ENCODE measurements at regions not wholly inside any gene's neighbourhood (a gene's known extent, or its start where the extent isn't known, plus 50 kb on each side); places are given as distances from the start of the nearest gene placed in this dataset.

DNA sequence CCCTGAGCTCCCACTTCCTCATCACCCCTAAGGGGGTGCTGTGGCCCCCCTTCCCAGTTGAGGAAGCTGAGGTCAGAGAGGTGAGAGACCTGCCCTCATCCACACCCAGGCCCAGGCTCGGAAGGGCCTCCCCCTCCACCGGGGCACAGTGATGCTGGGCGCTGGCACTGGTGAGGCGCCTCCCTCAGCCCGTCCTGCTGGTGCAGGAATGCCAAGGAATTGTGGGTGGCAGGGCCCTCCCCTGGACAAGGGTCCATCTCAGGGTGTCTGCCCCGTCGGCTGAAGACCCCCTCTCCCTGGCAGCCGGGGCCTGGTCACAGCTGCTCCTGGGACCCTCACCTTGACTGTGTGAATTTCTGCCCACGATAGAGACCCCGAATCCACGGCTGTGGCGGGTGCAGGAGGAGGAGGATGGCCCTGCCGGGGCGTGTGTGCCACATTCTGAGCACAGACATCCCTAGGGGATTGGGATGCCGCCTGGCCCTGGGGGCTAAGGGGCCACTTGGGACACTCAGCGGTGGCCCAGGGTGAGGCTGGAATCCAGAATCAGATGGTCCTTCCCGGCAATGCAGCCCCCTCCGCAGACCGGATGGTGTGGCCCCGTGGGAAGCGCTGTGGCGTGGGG is 70.2 kb upstream of the GATA5 start:
- no peak for DNase-seq

DNA sequence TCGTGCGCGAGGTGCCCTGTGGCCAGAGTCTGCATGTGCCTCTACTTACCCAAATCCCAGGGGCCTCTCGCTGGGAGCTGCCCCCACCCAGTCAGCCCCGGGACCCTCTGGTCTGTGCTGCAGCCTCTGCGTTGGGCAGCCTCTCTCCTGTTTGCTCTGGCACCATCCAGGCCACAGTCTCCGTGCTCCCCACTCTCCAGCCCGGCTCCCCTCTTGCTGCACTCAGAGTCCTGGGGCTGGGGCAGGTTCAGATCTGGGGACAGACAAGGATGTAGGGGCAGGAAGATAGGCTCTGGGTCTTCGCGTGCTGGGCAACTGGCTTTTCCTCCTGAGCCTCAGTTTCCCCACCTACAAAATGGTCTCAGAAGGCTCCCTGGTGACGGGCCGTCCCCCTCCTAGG is 70.8 kb upstream of the GATA5 start:
- no peak for DNase-seq

DNA sequence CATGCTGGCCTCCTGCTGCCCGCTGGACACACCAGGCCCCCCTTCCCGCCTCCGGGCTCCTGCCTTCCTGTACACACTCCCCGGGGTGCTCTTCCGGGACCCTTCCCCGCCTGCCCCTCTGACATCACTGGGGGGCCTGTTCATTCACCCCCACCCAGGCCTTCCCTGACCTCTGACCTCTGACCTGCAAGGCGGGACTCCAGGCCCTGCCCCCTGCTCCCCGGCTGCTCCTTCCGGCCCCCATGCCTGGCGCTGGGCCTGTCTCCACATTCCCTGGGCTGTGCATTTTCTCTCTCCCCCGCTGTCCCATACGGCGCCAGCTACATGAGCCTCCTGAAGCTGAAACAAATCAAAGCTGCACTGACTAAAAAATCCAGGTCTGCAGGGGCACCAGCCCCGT is 71.6 kb upstream of the GATA5 start:
- DNase-seq: no peak

DNA sequence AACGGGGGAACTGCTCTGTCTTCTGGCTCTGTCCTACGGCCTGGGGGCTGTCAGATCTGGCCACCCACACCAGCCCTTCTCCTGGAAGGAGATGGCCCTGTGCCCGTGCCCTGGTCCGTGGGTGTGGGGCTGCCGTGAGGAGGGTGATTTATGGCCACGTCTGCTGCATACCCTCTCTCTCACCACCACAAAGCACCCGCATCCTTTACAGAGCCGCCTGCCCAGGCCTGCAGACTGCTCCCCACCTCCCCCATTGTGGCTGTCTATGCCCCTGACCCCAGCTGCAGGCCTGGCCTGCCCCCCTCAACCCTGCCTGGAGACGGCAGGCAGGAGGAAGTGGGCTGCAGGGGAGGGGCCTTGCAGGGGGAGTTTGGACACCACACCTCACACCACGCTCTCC is 72.7 kb upstream of the GATA5 start:
- DNase-seq: no peak

DNA sequence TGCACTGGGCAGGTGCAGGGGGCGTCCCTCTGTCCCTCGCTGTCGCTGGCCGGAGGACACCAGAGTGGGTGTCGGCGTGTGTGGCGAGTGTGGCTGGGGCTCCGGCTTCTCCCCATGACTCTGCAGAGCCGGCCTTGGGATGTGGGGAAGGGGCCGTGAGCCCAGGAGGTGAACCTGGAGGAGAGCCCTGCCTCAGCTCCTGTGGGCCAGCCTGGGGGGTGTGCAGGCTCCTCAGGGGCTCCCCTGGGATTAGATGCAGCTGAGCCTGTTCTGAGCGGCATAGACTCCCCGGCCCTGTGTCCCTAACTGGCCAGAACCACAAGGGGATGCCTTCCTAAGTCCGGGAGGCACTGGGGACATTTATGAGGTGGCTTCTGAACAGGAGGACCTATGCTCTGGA is 73.2 kb upstream of the GATA5 start:
- DNase-seq: no peak

DNA sequence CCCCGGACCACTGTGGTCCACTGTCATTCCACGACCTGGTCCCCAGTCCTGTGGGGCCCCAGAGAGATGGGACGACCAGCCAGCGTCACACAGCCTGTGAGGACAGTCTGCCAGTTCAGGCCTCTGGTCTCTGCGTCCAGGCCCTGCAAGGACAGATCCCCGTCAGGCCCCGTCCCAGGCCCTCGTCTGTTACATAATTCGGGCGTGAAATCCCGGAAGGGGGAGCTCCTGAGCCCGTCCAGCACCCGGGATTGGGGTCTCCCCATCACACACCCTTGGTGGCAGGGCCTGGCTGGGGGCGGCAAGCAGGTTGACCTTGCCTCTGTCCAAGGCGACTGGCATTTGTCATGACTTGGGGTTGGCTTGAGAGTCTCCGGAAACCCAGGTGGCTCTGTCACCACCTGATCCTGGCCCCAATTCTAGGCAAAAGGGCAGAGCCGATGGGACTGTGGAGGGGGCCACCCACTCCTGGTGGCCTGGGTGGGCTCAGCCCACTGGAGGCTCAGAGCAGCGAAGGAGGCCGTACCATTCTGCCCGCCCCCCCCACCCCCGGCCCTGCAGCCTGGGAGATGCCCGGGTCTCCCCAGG is 73.8 kb upstream of the GATA5 start:
- no peak for DNase-seq

DNA sequence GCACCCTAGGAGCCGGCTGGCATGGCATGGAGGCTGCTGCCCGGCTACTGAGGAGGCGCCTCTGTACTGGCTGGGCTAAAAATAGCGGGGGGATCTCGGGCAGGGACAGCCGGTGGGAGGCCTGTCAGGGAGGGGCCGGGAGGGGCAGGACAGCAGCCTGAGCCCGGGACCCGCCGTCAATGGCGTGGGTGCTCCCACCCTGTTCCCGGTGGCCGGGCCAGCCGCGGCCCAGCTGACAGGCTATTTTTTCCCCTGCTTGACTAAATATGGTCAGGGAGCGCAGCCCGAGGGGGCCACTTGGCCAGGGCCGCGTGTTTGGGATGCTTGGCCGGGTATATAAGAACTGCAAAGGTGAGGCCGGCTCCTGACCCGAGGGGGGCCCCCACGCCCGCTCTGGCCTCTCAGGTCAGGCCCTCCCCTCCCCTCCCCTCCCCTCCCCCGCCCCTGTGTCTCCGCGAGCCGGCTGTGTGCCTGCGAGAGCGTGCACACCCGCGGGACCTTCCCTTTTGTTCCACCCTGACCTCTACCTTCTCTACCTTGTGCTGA is 74.4 kb upstream of the GATA5 start:
- DNase-seq: no peak

DNA sequence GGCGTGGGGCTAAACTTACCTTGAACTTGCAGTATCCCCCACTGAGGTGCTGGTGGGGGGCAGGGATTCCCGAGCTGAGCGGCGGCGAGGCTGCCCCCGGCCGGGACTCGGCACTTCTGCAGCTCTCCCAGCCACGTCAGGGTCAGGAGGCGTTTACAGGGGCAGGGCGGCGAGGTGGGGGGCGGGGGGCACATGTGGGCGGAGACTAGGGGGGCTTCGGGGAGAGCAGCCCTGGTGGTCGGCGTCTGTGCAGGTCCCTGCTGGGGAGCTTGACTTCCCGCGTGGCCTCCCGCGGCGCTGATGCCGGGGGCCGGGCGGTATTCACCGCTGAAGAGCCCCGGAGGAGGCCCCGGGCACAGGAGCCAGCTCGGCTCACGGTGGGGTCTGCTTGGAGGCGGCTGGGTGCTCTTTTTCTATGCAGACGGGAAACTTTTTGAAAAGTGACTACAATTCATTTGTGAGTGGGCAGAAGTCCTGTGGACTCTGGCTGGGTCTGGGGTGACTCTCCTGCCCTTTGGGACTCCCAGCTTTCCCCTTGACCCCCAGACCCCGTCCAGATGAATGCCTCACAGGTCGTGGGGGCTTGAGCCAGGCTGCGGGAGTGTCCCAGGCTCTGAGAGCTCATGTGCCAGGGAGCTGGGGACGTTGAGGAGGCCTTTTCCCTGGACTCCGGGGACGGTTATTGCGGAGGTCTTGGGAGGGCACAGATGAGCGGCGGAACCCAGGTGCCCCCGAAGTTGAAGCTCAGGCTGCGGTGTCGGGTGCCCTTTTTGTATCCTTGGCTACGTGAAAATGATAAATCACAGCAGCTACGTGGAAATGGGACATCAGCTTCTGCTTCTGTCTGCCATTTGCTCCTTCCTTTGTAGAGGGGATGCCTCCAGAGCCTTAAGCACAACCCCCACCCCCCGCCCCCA is 75.9 kb upstream of the GATA5 start:
- no peak for DNase-seq

DNA sequence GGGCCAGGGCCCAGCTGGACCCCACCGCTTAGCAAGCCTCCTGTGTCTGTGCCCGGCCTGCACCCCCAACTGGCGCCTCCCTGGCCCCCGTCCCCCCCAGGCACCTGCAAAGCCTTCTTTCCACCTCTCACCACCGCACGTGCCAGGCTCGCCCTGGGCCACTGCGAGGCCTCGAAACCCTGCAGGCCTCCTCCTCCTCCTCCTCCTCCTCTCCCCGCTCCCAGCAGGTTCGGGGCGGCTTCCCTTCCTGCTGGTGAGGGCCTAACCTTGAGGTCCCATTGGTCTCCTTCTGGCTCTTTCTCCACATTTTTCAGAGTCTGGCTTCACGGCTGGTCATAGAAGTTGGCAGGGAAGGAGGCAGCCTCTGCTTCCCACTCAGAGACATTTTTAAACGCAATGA is 76.8 kb upstream of the GATA5 start:
- DNase-seq: no peak

DNA sequence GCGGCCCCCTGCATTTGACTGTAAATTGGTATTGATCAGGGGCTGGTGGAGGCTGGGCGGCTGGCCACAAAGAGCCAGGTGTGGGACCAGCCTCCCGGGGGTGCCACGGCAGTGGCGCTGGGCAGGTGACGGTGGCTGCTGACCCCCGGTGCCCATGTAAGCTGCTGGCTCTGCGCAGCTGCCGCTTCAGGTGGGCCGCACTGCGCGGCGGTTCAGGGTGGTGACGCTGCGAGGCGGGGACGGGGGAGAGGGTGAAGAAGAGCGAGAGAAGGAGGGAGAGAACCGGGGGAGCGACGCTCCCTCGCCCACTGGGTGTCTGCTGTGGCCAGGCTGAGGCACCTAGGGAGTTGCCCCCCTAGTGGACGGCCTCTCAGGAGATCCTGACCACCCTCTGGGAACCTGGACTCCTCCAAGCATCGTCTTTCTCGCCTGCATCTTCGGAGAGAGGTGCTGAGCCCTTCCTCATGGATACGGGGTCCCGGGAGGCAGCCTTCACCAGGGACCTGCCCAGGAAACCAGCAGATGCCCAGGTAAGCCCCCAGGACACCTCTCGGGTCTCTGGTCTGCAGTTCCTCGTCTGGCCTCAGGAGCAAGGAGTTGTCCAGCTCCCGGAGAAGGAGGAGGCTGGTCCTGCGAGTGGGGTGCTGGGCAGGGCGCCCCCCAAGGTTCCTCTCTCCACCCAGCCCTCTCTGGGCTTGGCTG is 77.5 kb upstream of the GATA5 start:
- DNase-seq: no peak

DNA sequence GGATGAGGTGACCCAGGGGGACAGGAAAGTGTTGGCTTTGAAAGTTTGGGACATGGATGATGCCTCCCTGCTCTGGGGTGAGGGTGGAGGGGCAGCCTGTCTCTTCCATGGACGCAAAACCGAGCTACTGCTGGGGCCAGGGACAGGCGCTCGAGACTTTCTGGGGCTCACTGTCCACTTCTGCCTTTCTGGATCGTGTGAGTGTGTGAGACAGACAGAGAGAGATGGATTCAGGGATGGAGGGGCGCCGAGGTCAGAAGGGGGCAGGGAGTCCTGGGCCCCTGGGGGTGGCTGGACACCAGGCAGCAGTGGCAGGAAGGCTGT is 78.0 kb upstream of the GATA5 start:
- no peak for DNase-seq

DNA sequence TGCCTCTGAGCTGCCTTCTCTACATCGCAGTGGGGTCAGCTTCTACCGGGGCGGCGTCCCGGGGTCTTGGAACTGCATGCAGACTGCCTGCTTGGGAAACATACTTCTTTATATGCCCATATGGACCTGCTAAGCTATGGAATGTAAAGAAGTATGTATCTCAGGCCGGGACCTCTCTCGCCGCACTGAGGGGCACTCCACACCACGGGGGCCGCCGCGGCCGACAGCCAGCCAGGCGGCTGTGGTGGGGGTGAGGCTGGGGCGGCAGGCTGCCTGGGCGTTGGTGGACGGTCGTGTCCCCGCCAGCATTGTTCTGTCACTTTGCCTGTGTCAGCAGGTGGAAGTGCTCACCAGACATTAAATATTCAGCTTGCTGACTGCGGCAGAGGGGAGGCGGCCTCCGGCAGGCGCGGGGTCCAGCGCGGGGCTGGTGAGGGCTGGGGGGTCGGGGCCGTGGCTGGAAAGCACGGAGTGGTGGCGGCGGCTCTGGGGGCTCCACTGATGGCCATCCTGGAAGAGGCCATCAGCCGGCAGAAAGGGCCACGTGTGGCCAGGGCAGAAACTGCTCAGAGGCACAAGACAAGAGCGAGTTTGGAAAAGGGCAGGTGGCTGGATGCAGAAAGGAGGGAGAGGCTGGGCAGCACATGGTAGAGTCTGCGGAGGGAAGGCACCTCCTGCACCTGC is 78.6 kb upstream of the GATA5 start:
- DNase-seq: no peak

DNA sequence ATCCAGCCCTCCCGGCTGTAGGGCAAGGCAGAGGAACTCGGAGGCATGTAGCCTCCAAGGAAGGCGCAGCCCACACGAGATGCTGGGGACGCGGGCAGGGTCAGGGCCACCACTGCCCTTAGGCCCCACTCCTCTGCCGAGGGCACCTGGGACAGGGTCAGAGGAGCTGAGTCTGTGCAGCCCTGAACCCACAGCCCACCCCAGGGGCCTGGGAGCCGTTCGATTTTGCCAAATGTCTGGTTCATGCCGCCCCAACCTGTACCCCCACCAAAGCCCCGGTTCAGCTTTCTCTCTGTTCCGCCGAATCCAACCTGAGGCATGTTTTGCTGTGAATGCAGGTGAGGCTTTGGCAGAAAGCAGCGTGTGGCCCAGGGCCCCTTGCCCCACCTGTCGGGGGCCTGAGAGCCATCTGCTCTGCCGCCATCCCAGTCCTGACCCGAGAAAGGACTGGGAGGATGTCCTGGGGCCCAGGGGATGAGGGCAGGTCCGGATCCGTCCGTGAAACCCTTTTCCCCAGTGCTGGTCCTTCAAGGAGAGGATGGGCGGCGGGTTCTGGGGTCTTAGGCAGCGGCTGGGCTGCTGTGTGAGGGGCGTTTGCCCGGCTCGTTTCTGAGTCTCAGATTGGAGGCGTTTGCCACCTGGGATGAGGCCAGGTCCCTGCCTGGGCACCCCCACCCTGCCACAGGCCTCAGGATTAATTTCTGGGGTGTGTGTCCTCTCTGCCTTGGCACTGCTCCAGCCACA is 79.3 kb upstream of the GATA5 start:
- no peak for DNase-seq

DNA sequence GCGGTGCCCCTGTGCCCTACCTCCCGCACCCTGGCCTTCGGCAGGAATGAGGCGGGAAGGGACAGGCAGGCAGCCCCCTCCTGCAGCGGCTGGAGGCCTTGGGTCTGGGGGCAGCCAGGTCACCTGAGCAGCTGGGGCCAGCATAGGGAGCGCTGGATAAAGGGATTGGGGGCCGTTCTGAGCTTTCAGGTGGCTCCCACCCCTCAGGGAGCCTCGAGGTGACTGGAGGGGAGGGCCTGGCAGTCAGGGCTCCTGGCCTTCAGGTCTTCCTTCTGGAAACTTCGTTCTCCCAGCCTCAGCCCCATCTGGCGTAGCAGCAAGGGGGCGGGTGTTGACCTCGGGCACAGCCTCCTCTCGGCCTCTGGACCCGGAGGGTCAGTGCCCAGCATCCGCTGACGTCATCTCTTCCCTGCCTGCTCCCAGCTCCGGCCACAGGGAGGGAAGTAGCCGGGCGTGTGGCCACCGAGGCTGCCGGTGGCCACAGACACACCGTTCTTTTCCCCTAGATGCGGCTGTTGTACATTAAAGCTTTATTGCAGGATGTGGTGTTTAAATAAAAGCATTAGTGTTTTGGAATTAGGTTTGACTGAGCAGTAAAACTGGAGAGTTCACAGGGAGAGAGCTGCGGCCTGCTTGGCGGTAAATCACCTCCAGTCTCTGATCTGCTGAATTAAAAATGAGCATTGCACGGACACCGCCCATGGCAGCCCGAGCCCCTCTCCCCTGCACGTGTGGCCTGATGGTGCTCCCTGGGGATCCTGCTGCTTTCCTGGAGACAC is 80.0 kb upstream of the GATA5 start:
- DNase-seq: no peak

DNA sequence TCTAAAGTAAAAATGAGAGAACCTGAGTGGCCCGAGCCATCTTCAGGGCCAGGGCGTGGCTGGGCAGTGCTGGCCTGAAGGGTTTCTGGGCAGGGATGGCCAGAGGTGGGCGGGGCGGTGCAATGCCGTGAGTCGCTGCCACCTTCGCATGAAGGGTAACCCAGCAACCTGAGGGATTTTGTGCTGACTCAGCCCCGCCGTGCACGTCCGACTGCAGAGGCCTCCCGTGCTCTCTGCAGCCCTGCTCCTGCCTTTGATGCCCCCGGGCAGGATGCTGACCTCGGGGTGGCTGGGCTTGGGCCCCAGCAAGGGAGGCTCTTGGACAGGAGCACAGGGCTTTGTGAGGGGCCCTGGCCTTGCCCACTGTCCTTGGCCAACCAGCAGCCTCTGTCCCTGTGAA is 81.7 kb upstream of the GATA5 start:
- no peak for DNase-seq

DNA sequence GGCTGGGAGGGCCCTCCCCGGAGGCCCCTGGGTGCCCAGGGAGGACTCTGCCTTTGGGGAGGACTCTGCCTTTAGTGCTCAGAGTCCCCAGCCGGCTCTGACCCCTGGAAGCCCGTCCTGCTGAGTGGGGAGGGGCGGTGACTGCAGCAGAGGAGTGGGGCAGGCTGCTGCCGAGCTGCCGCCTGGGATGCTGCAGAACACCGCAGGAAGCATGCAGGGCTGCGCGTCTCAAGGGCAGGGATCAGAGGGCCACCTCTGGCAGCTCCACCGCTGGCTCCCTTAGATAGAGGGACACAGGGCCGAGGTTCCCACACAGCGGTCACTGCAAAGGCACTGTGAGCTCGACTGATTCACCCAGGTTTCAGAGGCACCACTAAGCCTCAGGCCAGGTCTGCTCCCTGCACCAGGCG is 82.2 kb upstream of the GATA5 start:
- DNase-seq: no peak

DNA sequence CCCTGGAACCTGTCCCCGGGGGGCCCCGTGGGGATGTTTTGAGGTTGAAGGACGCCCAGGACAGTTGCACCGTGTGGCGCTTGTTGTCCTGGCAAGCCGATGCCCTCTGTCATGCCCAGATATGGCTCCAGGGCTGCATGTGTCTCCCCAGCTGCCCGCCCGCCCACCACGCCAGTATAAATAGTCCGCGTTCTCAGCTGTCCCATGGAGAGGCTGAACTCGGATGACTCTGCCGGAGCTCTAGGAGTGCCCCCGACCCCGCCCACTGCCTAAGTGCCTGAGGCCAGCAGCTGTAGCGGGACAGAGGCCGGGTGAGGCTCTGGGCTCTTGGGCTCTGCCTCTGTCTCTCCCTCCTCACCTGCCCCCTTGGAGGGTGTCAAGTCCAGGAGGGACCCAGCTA is 83.0 kb upstream of the GATA5 start:
- no peak for DNase-seq

DNA sequence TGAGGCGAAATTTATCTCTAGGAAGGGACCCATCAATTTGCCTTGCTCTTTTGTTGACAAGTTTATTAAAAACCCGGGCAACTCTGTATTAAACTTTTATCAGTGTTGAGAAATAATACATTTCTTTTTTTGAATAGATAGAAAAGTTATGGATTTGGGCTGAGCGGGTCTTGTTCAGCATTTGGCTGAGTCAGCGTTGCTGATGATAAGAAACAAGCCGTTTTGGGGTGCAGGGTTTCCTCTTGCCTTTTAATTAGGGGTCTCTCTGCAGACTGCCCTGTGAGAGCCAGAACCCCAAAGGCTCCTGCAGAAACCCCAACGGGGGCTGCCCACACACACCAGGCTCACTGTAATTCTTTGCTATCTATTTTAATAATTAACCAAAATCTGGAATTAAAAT is 82.1 kb upstream of the SLCO4A1 start:
- DNase-seq: no peak

DNA sequence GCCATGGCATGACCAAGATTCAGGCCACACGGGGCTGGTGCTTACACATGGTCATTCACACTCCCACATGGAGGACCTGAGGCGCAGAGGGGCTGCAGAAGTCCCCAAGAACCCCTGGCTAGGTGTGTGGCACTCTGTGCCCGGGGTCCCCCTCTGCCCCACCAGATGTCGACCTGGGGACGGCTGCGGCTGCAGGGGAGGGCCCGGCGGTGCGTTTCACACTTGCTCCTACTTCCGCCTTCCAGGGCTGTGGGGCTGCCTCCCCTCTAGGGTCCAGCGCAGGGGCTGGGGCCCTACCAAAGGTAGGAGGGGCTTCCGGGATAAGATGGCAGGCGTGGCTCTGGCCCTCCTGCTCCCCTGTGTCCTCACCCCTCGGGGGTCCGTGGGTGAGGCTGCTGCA is 81.1 kb upstream of the SLCO4A1 start:
- no peak for DNase-seq

DNA sequence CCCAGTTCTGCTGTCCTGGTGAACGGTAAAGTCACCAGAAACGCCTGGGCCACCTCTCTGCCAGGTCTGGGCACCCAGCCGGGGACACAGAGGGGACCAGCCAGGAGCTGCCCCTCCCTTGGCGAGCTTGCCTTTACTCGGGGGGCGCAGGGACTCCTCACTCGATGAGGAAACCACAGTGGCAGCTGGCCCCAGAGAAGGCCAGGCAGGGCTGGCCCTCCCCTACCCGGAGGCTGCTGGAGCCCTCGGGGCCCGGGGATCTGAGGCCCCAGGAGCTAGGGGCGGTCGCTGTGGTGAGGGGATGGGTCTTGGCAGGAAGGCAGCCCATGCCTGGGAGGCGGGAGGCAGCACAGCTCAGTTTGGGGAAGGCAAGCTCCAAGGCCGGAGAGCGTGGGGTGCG is 80.4 kb upstream of the SLCO4A1 start:
- no peak for DNase-seq

DNA sequence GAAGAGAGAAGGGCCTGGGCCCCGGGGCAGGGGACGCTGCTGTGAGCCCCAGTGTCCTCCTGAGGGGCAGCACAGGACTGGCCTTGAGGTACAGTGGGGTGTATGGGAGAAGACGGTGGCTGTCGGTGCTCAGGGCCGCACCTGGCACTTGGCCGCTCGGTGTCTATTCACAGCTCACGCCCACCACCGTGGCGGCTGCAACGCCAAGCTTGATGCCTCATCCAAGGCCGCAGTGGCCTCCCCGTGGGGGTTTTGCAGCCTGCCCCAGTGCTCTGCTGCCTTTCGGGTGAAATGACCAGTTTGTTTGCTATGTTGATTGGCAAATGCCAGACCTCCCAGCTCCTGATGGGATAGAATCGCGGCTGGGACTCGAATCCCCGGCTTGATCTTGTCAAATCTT is 79.5 kb upstream of the SLCO4A1 start:
- DNase-seq: no peak
